Non-pigmented ciliary epithelial cell (primary cell): ENCODE measurements at regions not wholly inside any gene's neighbourhood (a gene's known extent, or its start where the extent isn't known, plus 50 kb on each side); places are given as distances from the start of the nearest gene placed in this dataset.

Experiments used
- DNase-seq: peaks from one replicate; pipeline ENCODE4 v3.0.0-alpha.2; 2010; ENCODE audit warnings: low read depth

GRCh38 chr6:67391955-67392354 is 1243.1 kb upstream of the ADGRB3 start:
- no peak for DNase-seq

DNA sequence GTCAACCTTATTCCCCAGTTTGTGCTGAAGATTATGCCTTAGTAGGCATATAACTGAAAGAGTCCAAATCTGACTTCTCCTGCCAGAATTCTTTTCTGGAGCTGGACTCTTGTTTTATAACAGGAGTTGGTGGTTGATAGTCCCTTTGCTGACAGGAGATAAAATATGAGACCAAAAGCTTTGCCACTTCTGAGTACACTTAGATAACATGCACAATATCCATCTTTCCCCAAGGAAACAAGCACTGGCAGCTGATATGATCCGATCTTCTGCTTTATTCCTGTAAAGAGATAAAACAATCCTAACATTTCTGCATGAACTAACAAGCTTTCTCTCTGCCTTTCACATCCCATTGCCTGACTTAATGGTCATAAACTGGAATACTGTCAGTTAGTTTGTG is 1265.4 kb upstream of the ADGRB3 start:
- DNase-seq, result no peak

- no peak for DNase-seq
These were observed 1272.1 kb upstream of the ADGRB3 start for GRCh38 chr6:67362976-67363375.

DNA sequence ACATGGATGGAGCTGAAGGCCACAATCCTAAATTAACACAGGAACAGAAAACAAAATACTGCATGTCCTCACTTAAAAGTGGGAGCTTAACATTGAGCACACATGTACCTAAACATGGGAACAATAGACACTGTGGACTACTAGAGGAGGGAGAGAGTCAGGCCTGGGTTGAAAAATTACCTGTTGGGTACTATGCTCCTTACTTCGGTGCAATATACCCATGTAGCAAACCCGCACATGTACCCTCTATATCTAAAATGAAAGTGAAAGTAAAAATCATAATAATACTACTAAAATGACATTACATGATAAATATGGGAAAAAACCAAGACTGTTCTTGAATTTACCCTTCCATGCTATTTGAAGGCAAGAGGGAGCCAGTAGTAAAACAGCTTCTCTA is 1273.8 kb upstream of the ADGRB3 start:
- no peak for DNase-seq

DNA sequence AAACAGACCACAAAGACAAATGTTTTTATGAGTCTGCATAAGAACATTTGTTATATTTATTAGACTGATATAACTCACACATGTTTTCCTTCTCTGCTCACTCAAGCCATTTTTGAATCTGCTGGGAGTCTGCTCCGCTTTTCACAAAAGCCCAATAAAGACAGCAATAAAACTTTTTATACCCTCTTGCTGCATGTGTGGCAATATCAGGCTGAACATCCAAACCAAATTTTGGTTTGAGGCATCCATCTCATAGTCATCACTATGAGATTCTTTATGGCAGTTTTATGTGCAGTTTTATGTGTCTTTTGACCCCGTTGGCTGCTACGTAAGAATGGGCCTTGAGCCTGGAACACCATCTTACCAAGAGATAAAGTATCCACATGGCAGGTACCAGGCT is 1276.8 kb upstream of the ADGRB3 start:
- no peak for DNase-seq

DNA sequence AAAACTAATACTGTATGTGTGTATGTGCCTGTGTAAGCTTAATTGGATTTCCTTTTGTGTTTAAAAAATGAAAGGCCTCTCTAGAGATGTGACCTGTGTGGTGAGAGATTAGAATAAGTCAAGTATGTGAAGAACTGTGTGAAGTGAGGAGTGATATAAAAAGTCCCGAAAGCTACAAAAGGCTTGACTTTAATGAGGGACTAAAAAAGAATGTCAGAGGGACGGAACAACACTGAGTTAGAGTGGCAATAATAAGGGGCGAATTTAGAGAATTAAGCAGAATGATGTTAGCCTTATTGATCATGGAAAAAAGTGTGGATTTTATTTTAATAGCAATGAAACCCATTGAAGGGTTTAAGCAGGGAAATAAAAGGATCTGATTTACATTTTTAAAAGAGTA is 1281.2 kb upstream of the ADGRB3 start:
- no peak for DNase-seq

DNA sequence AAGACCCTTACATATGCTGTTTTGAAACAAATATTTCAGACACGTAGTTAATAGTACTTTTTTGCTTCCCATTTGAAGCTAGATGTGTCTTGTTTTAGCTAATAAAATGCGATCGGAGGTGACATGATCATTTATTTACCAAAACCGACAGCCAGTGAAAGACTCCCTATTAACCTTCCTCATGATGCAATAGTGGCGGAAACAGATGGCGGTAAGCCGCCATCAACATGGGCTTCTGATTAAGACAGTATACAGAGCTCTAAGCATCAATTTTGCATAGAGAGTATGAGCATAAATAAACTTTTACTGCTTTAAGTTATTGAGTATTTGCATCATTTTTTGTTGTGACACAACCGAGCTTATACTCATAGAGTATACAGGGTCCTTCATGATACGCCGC is 1282.4 kb upstream of the ADGRB3 start:
- DNase-seq, result no peak

GRCh38 chr6:67350729-67351128 is 1284.4 kb upstream of the ADGRB3 start:
- DNase-seq, result no peak

DNA sequence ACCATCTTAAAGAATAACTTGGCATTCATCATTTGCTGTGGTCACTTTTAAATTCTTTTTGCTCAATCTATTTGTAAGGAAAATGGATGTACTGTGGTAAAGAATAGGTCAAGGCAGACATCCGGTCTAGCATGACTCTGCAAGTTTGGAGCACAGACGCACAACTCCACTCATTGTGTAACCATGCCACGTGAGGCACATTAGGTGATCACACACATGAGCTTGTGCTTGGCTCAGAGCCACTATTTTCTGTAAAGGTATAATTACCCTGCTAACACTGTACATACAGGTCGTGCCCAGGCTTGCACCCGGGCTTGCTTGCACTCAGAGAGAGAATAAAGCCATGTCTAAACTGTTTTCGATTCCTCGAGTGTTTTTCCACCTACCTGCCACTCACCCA is 1289.1 kb upstream of the ADGRB3 start:
- no peak for DNase-seq

GRCh38 chr6:67336014-67336413 is 1299.1 kb upstream of the ADGRB3 start:
- no peak for DNase-seq

GRCh38 chr6:67331304-67331703 is 1303.8 kb upstream of the ADGRB3 start:
- no peak for DNase-seq

- DNase-seq, result no peak
These were observed 1306.8 kb upstream of the ADGRB3 start for GRCh38 chr6:67328269-67328668.

DNA sequence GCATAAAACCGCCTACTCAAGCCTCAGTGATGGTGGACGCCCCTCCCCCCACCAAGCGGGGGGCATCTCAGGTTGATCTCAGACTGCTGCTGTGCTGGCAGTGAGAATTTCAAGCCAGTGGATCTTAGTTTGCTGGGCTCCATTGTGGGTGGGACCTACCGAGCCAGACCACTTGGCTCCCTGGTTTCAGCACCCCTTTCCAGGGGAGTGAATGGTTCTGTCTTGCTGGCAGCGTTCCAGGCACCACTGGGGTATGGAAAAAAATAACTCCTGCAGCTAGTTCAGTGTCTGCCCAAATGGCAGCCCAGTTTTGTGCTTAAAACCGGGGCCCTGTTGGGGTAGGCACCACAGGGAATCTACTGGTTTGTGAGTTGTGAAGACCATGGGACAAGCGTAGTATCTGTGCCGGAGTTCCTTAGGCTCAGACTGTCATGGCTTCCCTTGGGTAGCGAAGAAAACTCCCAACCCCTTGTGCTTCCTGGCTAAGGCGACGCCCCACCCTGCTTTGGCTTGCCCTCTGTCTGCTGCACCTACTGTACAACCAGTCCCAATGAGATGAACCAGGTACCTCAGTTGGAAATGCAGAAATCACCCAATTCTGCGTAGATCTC is 1334.5 kb upstream of the ADGRB3 start:
- DNase-seq, result no peak

- DNase-seq, result no peak
These were observed 1342.9 kb upstream of the ADGRB3 start for GRCh38 chr6:67292169-67292568.

DNA sequence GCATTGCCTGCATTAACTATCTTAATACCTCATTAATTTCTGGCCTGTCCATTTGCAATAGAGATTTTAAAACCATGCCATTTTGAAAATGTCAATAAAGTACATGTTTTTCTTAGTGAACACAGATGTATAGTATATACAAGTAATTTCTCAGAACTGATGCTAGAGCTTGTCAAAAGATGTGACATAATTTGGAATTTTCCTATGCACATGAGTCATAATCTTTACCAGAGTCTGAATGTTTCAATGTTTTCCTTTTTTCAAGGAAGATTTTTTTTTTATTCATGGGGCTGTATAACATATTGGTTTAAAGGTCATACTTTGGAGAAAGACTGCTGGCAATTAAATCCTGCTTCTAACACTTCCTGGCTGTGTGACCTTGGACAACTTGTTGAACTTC is 1347.5 kb upstream of the ADGRB3 start:
- peak; percentile 10 for DNase-seq

DNA sequence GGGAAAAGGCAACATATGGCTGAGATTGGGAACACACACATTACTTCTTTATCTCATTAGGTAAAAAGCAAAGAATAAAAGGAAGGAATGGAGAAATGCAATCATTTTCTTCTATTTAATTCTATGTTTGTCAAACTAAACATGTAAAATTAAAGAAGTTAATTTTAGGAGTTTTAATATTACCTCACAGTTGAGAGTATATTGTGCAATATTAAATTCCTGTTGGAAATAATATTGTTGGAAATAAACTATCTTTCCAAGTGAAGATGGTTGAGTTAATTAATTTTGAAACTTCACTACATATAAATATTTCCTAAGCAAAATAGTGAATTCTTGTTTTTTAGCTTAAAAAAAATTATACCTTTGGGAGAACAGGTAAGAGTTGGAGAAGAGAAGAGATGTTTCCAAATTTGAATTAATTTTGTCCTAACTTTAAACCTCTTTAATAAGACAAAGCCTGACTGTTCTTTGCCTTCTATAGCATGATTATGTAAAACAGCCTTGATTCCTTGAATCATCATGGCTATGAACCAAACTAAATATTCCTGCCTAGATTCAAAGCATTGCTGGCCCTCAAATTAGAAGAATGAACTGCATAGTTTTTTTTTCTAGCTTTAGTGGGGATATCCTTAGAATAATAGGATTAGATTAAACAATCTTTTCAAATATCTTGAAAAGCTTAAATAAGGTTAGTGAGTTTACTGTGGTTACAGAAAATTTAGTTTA is 1349.1 kb upstream of the ADGRB3 start:
- peak; percentile 13 for DNase-seq

- DNase-seq, result no peak
These were observed 1357.8 kb upstream of the ADGRB3 start for GRCh38 chr6:67277312-67277711.

DNA sequence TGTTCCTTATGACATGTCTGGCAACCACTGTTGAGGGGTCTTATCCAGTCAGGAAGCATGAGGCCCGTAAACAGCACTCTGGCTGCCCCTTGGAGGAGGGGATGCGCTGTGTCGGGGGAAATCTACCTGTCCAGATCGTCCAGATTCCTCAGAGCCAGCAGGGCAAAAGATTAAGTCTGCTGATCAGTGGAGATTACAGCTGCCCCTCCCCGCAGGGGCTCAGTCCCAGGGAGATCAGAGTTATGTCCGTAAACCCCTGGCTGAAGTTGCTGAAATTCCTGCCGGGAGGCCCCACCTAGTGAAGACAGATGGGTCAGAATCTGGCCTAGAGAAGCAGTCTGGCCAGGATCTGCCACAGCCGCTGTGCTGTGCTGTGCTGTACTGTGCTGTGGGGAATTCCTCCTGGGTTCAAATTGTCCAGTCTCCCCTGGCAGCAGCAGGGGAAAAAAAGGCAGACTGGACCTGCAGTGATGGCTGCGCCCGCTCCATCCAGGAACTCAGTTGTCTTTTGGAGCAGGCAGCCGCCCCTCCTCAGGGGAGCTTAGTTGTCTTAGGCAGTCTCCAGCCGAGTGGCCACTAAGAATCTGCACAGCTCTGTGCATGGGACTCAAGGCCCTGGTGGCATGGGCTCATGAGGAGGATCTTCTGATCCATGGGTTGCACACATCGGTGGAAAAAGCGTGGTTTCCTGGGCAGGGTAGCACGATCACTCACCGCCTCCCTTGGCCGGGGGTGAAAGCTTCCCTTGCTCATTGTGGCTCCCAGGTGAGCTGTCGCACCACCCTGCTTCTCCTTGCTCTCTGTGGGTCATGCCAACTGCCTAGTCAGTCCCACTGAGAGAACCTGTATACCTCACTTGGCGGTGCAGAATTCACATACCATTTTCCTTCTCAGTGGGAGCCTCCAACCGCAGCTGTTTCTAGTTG is 1368.8 kb upstream of the ADGRB3 start:
- DNase-seq, result no peak

- no peak for DNase-seq
These were observed 1382.4 kb upstream of the ADGRB3 start for GRCh38 chr6:67252663-67253062.

DNA sequence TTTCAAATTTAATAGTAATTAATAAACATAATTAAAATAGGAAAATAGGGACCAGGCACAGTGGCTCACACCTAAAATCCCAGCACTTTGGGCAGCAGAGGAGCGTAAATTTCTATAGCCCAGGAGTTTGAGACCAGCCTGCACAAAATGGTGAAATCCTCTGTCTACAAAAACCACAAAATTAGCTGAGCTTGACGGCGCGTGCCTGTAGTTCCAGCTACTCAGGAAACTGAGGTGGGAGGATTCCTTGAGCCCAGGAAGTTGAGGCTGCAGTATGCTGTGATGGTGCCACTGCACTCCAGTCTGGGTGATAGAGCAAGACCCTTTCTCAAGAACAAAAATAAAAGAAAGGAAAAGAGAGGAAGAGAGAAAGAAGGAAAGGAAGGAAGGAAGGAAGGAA is 1387.0 kb upstream of the ADGRB3 start:
- no peak for DNase-seq

DNA sequence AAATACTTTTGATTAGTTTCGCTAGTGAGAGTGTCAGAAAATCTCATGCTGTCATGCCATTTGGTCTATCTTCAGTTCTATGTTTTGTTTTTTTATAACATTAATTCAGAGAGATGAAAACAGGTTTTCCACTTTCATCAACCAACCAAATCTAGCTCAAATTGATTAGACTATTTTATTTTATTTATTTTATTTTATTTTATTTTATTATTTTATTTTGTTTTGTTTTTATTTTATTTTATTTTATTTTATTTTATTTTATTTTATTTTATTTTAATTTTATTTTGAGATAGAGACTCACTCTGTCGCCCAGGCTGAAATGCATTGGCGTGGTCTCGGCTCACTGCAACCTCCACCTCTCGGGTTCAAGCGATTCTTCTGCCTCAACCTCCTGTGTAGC is 1391.0 kb upstream of the ADGRB3 start:
- no peak for DNase-seq

GRCh38 chr6:67237277-67237676 is 1397.8 kb upstream of the ADGRB3 start:
- DNase-seq, result no peak

GRCh38 chr6:67231092-67231491 is 1404.0 kb upstream of the ADGRB3 start:
- DNase-seq, result no peak
